Endodermal cell (in vitro differentiated cells): ENCODE measurements at regions not wholly inside any gene's neighbourhood (a gene's known extent, or its start where the extent isn't known, plus 50 kb on each side); places are given as distances from the start of the nearest gene placed in this dataset.
"Not testable (repeated sequence)": the region's sequence is repeated elsewhere in the genome, so short reads cannot be mapped to it uniquely, and the experiment has no call there.

Experiments
- DNase-seq: peaks from one replicate; pipeline ENCODE4 v3.0.0-alpha.2; 2017
- H3K27ac ChIP-seq: 2 replicates; pipeline ENCODE4 v1.5.1; 2013; ENCODE audit warnings: mild to moderate bottlenecking, low read depth, low read length, moderate library complexity
- H3K27me3 ChIP-seq: 2 replicates; pipeline ENCODE4 v1.6.1; 2013; ENCODE audit warnings: mild to moderate bottlenecking, low read length, moderate library complexity; ENCODE audit not compliant: insufficient read depth, control insufficient read depth, poor library complexity, severe bottlenecking
- H3K36me3 ChIP-seq: 2 replicates; pipeline ENCODE4 v1.7.0; 2013; ENCODE audit warnings: mild to moderate bottlenecking, low read length, moderate library complexity; ENCODE audit not compliant: control insufficient read depth, insufficient read depth
- H3K4me1 ChIP-seq: one replicate; pipeline ENCODE4 v1.7.0; 2013; ENCODE audit warnings: low read length; ENCODE audit not compliant: control insufficient read depth, insufficient read depth
- H3K4me3 ChIP-seq: 2 replicates; pipeline ENCODE4 v1.5.1; 2013; ENCODE audit warnings: mild to moderate bottlenecking, low read length, moderate library complexity
- H3K9ac ChIP-seq: 2 replicates; pipeline ENCODE4 v1.6.1; 2013; ENCODE audit warnings: mild to moderate bottlenecking, low read length, moderate library complexity; ENCODE audit not compliant: poor library complexity, severe bottlenecking; ENCODE audit errors: extremely low read depth
- H3K9me3 ChIP-seq: 2 replicates; pipeline ENCODE4 v1.6.1; 2013; ENCODE audit warnings: mild to moderate bottlenecking, low read length, moderate library complexity; ENCODE audit not compliant: control insufficient read depth
- H3K27ac Mint-ChIP-seq: 2 replicates; pipeline ENCODE4 v1.8.0; 2020; ENCODE audit warnings: mixed read lengths
- H3K27me3 Mint-ChIP-seq: 2 replicates; pipeline ENCODE4 v1.8.0; 2021; ENCODE audit warnings: mild to moderate bottlenecking, mixed read lengths; ENCODE audit not compliant: insufficient read depth
- H3K36me3 Mint-ChIP-seq: 2 replicates; pipeline ENCODE4 v1.8.0; 2020; ENCODE audit warnings: low read depth, mixed read lengths
- H3K4me1 Mint-ChIP-seq: 2 replicates; pipeline ENCODE4 v1.8.0; 2020; ENCODE audit warnings: mixed read lengths
- H3K4me3 Mint-ChIP-seq: 2 replicates; pipeline ENCODE4 v1.8.0; 2020; ENCODE audit warnings: mild to moderate bottlenecking, moderate library complexity, mixed read lengths
- H3K9me3 Mint-ChIP-seq: 2 replicates; pipeline ENCODE4 v1.8.0; 2020; ENCODE audit warnings: mild to moderate bottlenecking, mixed read lengths
- WGBS, 2 experiments: methylation state at CpG; one replicate each; pipeline versions ENCODE4 v1.1.5 to v1.1.7; 2013; ENCODE audit warnings: missing lambda C conversion rate in 2 of 2, mixed read lengths in 1 of 2; ENCODE audit not compliant: insufficient coverage in 1 of 2, insufficient read length in 1 of 2; 5-methylcytosine and 5-hydroxymethylcytosine counted together
- TF ChIP-seq, protein P1 (sequence below): fragments of 200-600 bp; sonication (generic); conservative IDR thresholded peaks from 2 replicates; pipeline ENCODE4 v1.5.0; 2021; ENCODE audit warnings: antibody characterized with exemption, mild to moderate bottlenecking

DNA sequence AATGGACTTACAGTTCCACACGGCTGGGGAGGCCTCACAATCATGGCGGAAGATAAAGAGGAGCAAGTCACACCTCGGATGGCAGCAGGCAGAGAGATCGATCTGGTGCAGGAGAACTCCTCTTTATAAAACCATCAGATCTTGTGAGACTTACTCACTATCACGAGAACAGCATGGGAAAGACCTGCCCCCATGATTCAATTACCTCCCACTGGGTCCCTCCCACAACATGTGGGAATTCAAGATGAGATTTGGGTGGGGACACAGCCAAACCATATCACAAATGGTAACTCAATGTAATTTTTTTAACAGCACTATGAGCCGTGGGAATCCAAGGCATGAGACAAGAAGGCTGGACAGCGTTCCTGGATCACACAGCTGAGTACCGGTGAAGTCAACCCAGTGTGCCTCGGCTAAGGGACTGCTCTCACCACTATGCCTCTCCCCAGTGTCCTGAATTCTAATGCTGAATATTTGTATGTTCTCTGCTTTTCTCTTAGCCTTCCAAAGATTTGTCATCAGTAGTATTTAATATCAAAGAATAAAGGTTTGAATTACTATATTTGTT lies 84.3 kb downstream of the IRS2 start:
- H3K4me3 Mint-ChIP-seq, H3K27me3 ChIP-seq, H3K4me1 Mint-ChIP-seq, H3K4me3 ChIP-seq, H3K36me3 ChIP-seq, DNase-seq, H3K36me3 Mint-ChIP-seq, H3K4me1 ChIP-seq, H3K27ac Mint-ChIP-seq, H3K27ac ChIP-seq, H3K27me3 Mint-ChIP-seq, H3K9ac ChIP-seq: not testable (repeated sequence)
- H3K9me3 ChIP-seq = peaks cover 18% of the 10 kb centered on the region
- 97 to 98% methylated on average over 7 to 9 of the region's 9 CpGs for WGBS, 2 experiments
- H3K9me3 Mint-ChIP-seq = peaks cover 16% of the 10 kb centered on the region

- TF ChIP-seq, protein P1, sequence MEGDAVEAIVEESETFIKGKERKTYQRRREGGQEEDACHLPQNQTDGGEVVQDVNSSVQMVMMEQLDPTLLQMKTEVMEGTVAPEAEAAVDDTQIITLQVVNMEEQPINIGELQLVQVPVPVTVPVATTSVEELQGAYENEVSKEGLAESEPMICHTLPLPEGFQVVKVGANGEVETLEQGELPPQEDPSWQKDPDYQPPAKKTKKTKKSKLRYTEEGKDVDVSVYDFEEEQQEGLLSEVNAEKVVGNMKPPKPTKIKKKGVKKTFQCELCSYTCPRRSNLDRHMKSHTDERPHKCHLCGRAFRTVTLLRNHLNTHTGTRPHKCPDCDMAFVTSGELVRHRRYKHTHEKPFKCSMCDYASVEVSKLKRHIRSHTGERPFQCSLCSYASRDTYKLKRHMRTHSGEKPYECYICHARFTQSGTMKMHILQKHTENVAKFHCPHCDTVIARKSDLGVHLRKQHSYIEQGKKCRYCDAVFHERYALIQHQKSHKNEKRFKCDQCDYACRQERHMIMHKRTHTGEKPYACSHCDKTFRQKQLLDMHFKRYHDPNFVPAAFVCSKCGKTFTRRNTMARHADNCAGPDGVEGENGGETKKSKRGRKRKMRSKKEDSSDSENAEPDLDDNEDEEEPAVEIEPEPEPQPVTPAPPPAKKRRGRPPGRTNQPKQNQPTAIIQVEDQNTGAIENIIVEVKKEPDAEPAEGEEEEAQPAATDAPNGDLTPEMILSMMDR = no peak
- H3K4me3 ChIP-seq = no peak overlapping the region
- peak; percentile 59 for DNase-seq
- H3K27me3 Mint-ChIP-seq = peaks cover 2% of the 10 kb centered on the region
- H3K9me3 Mint-ChIP-seq = peaks cover 16% of the 10 kb centered on the region
- H3K27ac ChIP-seq = no peak overlapping the region
- no peak overlapping the region for H3K4me3 Mint-ChIP-seq
- H3K9ac ChIP-seq = no peak overlapping the region
- H3K36me3 ChIP-seq = no peaks in the 10 kb centered on the region
- WGBS, 2 experiments = 65 to 86% methylated on average over 2 to 3 of the region's 3 CpGs
- H3K4me1 Mint-ChIP-seq = peaks cover 4% of the 10 kb centered on the region
- no peaks in the 10 kb centered on the region for H3K4me1 ChIP-seq
- H3K9me3 ChIP-seq = peaks cover 18% of the 10 kb centered on the region
- H3K36me3 Mint-ChIP-seq = no peaks in the 10 kb centered on the region
- no peaks in the 10 kb centered on the region for H3K27me3 ChIP-seq
- H3K27ac Mint-ChIP-seq = no peak overlapping the region
Observed at GRCh38 chr13:109700176-109700575, 86.2 kb downstream of the IRS2 start.

DNA sequence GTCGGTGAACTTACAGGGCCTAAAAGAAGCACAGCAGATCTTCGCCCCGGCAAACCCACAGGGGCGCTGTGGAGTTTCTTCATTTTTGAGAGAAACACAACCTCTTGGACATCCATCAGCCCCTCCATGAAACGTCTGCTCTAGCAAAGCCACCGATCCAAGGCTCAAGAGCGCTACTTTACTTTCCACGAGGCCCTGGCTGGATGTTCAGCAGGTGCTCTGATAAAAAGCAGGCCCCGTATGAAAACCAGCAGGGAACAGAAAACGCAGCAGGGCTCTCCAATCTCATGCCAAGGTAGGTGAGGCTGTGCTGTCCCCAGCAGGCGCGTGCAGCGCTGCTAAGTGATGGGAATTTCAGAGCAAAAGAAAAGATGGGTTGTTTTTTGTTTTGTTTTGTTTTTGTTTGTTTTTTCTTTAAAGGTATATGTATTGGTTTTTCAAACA lies 86.7 kb downstream of the IRS2 start:
- Histone ChIP-seq H3K27me3 (no peaks in the 10 kb centered on the region), H3K9ac (no peak overlapping the region), H3K27ac (no peak overlapping the region), H3K9me3 (peaks cover 18% of the 10 kb centered on the region), H3K4me1 (no peaks in the 10 kb centered on the region), H3K4me3 (no peak overlapping the region), H3K36me3 (no peaks in the 10 kb centered on the region)
- Mint-ChIP-seq H3K9me3 (peaks cover 13% of the 10 kb centered on the region), H3K36me3 (no peaks in the 10 kb centered on the region), H3K27ac (no peak overlapping the region), H3K4me3 (no peak overlapping the region), H3K27me3 (peaks cover 2% of the 10 kb centered on the region), H3K4me1 (peaks cover 4% of the 10 kb centered on the region)
- TF ChIP-seq, protein P1 = peak; percentile 75
- peak; percentile 87 for DNase-seq
- whole genome bisulfite sequencing, 2 experiments = 89 to 90% methylated on average over 8 to 13 of the region's 13 CpGs

GRCh38 chr13:109698779-109699178 lies 87.6 kb downstream of the IRS2 start:
- Mint-ChIP-seq H3K9me3 (peaks cover 5% of the 10 kb centered on the region), H3K4me3 (no peak overlapping the region), H3K4me1 (peaks cover 4% of the 10 kb centered on the region), H3K27ac (no peak overlapping the region), H3K27me3 (no peaks in the 10 kb centered on the region), H3K36me3 (no peaks in the 10 kb centered on the region)
- no peaks in the 10 kb centered on the region for H3K4me1 ChIP-seq
- H3K36me3 ChIP-seq = no peaks in the 10 kb centered on the region
- no peak overlapping the region for H3K9ac ChIP-seq
- no peak overlapping the region for H3K4me3 ChIP-seq
- no peak overlapping the region for H3K27ac ChIP-seq
- TF ChIP-seq, protein P1 = no peak
- 88 to 100% methylated on average over 1 of the region's 1 CpG for WGBS, 2 experiments
- no peak for DNase-seq
- no peaks in the 10 kb centered on the region for H3K27me3 ChIP-seq
- H3K9me3 ChIP-seq = peaks cover 13% of the 10 kb centered on the region
